GM18507 (cell line): ENCODE measurements at regions not wholly inside any gene's neighbourhood (a gene's known extent, or its start where the extent isn't known, plus 50 kb on each side); places are given as distances from the start of the nearest gene placed in this dataset.

Source experiments
- DNase-seq: peaks from one replicate; pipeline ENCODE4 v3.0.0; 2011; ENCODE audit warnings: low read depth; ENCODE audit not compliant: insufficient read length; ENCODE audit errors: extremely low spot score
- FAIRE-seq: peaks from 2 replicates; lab custom pipeline; 2011; peaks lifted over from hg19 to GRCh38; lab: Jason Lieb, UNC

DNA sequence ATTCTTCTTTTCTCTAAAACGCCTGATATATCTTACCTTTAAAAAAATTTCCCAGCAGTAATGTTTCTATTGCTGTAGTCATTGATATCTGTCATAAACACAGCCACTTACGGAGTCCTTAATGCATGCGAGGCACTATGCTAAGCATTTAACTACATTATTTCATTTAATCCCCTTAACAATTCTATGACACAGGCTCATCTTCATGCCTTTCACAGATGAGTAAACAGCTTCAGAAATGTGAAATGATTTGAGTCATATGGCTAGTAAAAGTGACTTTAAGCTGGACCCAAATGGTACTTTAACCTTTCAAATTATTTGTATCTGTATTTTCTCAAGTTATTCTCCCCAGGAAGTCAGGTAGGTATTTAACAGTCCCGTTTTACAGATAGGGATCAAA, 125.1 kb upstream of the FGGY start:
- no peak for FAIRE-seq
- DNase-seq = no peak

DNA sequence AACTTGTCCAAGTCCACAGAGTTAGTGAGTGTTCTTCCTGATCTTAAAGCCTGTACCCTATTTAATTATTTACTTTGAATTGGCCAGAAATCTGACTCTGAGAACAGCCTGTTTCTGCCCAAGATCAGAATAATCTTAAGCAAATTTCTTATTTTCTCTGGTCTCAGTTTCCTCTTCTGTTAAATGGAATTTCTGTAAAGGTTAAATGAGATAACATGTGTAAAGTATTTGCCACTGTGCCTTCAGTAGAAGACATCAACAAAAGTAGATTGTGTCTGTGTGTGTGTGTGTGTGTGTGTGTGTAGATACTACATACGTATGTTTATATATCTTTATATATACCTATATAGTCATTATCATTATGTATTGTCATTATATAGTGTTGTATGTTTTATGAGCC, 124.2 kb upstream of the FGGY start:
- FAIRE-seq (no peak), DNase-seq (no peak)

- FAIRE-seq (no peak), DNase-seq (no peak)
Measured at GRCh38 chr1:59173721-59174120, 123.2 kb upstream of the FGGY start.

DNA sequence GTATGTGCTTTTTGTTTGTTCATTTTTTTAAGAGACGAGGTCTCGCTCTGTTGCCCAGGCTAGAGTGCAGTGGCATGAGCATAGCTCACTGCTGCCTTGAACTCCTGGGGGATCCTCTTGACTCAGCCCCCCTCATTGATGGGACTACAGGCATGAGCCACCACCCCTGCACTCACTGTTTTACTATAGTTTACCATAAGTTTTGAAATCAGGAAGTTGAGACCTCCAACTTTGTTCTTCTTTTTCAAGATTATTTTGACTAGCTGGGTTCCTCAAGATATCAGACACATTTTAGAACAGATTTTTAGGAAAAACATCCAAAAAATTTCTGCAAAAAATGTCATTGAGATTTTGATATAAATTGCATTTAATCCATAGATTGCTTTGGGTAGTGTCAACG, 120.4 kb upstream of the FGGY start:
- no peak for FAIRE-seq
- no peak for DNase-seq

DNA sequence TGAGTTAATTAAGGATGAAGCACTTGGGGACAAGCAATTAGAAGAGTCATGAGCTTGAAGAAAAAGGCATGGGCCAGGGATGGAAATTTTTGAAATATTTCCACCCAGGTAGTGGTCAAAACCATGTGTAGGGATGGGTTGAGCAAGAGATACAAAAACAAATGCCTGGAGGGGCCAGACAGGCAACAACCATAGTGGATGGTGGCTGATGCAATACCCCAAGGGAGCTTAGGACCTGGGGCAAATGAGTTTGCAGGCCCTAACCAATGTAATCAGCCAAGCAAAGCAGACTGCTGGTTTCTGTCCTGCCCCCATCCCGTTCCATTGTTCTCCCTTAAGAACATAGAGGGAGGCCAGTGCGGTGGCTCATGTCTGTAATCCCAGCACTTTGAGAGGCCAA, 119.1 kb upstream of the FGGY start:
- FAIRE-seq (no peak), DNase-seq (no peak)

DNA sequence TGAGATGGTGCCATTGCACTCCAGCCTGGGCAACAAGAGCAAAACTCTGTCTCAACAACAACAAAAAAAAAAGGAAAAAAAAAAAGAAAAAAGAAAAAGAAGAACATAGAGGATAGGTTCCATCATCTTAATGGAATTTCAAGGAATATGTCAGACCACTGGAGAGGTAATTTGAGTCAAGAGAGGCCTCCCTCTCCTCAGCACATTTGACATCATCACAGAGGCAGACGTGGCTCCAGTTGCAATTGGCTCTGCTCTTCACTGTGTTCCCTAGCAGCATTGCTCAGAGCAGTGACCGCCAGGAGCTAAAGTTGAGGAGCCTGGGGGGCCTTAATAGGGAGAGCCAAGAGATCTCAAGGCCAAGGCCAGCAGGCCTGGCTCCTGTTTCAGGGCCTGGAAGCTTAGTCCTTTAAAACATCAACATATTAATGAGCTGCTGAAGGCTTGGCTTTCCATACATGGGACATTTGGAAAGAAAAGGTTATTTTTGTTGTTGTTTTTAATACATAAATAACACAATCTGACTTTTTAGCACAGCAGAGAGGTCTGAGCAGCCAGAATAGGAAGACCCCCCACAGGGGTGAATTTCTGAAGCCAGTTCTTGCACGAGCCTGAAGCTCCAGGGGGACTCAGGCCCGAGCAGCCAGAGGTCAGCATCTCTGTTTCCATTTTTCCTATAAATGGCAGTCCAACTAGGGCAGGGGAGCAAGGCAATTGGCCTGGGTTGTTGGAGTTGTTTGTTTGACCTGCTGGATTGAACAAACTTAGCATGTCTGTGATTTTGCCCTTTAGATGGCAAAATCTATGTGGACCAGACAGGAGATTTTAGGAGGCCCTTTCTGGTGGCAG, 118.3 kb upstream of the FGGY start:
- DNase-seq (no peak), FAIRE-seq (no peak)

- DNase-seq = no peak
Measured at GRCh38 chr1:59179673-59180072, 117.2 kb upstream of the FGGY start.

GRCh38 chr1:59180735-59181134, 116.2 kb upstream of the FGGY start:
- DNase-seq (no peak), FAIRE-seq (no peak)

More at GRCh38 chr1:59179673-59180072, 117.2 kb upstream of the FGGY start:
- no peak for FAIRE-seq

DNA sequence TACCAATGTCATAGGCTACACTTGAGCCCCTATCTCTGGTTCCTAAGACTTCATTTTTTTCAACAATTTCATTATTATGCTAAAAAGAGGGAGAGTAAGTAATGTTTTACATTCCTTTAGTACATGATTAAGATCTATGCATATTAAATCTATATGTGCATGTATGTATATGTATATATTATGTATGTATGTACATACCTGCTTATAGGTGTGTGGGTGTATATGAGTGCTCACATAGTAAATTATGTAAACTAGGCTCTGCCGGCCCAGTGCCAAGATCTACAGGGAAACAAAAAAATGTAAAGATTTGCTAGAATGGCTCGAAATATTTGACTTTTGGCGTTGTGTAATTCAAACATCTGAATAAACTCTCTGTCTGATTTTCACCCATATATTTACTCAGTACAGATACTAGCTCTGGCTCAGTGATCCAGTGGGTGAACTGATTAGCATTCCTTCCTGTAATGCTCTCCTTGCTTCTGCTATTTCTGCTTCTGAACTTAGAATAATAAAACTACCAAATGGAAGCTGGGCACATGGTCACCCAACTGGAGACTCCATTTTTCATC, 113.1 kb upstream of the FGGY start:
- no peak for DNase-seq
- no peak for FAIRE-seq

GRCh38 chr1:59184365-59184905, 112.5 kb upstream of the FGGY start:
- DNase-seq (no peak), FAIRE-seq (no peak)

- no peak for FAIRE-seq
Measured at GRCh38 chr1:59185163-59185860, 111.6 kb upstream of the FGGY start.

DNA sequence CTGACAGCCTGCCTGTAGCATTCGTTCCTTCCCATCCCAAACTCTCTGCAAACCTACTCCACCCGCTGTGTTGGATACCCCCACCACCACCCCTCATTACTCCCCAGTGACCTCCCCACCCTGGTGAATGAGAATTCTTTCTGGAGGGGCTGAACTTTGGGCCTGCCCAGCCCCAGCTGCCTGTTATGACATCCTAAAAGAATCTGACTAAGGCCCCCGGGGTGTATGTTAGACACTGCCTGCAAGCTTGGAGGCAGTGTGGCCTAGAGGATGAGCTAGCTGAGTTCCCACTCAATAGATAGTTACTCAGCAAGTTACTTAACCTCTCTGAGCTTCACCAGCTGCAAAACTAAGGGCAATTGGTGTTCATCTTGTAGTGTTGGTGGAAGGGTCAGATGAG, 110.2 kb upstream of the FGGY start:
- DNase-seq (no peak), FAIRE-seq (no peak)

More at GRCh38 chr1:59185163-59185860, 111.6 kb upstream of the FGGY start:
- DNase-seq = no peak

DNA sequence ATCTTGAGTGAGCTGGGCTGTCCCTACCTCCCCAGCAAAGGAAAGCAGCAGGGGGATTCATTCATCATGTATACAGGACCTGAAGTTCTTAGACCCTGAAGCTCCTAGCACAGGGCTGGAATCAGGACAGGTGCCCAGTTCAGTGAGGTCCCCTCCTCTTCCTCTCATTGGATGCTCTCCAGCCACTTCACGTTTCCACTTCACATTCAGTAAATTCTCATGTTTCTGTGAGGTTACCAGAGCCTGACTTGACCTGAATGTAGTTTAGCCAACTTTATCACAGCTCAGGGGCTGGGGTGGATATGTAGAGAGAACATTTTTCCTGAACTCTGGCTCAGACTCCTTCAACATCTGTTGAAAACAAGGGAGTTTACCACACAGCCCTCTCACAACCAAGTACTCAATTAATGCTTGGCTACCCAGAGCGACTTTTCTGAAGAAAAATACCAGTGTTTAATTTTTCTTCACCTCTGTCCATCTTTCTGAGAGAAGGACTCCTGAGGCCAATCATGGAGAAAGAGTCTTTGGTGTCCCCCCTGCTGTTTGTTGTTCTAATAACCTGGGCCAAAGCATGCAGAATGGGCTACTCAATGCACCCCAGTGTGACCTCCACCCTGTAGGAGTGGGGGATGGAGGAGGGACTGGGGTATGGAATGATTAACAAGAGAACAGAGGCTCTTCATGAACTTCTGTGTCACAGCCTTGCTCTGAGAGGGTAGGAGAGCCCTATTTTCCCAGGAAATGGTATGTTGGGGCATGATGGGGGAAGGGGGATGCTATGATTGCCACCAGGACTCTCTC, 108.3 kb upstream of the FGGY start:
- no peak for DNase-seq
- FAIRE-seq = no peak

- FAIRE-seq = no peak
Measured at GRCh38 chr1:59193443-59194093, 103.3 kb upstream of the FGGY start.

GRCh38 chr1:59194621-59195020, 102.3 kb upstream of the FGGY start:
- no peak for FAIRE-seq
- DNase-seq = no peak

More at GRCh38 chr1:59193443-59194093, 103.3 kb upstream of the FGGY start:
- DNase-seq = no peak

- no peak for DNase-seq
- no peak for FAIRE-seq
Measured at GRCh38 chr1:59195151-59195550, 101.7 kb upstream of the FGGY start.

- DNase-seq = no peak
- FAIRE-seq = no peak
Measured at GRCh38 chr1:59198564-59198963, 98.3 kb upstream of the FGGY start.

DNA sequence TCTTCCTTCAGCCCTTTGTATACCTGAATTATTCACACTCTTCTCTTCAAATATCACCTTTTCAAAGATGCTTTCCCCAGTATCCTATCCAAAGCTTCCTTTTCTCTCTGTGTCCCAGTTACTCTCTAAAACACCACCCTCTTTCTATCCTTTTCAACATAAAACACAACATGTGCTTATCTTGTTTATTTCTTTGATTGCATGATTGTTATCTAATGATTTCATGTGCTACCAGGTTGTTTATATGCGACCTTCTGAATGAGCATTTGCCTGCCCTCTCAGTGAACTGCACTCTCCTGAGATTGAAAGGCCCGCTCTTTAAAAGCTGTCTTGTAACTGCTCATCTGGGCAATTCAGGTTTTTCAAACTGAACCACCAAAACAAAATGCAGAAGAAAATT, 97.7 kb upstream of the FGGY start:
- DNase-seq = no peak
- FAIRE-seq = no peak

GRCh38 chr1:59199719-59200376, 97.0 kb upstream of the FGGY start:
- no peak for FAIRE-seq
- no peak for DNase-seq
